H9 (cell line): ENCODE measurements at regions not wholly inside any gene's neighbourhood (a gene's known extent, or its start where the extent isn't known, plus 50 kb on each side); places are given as distances from the start of the nearest gene placed in this dataset.

Source experiments
- DNase-seq: peaks from one replicate; pipeline ENCODE4 v3.0.0-alpha.2; 2017
- H2AFZ ChIP-seq: one replicate; pipeline ENCODE4 v1.6.1; 2013; ENCODE audit warnings: mild to moderate bottlenecking, low read length, control low read depth, moderate library complexity
- H2AK5ac ChIP-seq: 2 replicates; pipeline ENCODE4 v1.6.1; 2013; ENCODE audit warnings: low read length, control low read depth, mixed read lengths; ENCODE audit not compliant: insufficient read length
- H2BK120ac ChIP-seq: one replicate; pipeline ENCODE4 v1.6.1; 2013; ENCODE audit warnings: low read depth, mild to moderate bottlenecking, low read length, control low read depth, inconsistent platforms; ENCODE audit not compliant: poor library complexity, severe bottlenecking
- H2BK12ac ChIP-seq: 2 replicates; pipeline ENCODE4 v1.6.1; 2013; ENCODE audit warnings: low read length, control low read depth, mixed read lengths, low read depth; ENCODE audit not compliant: insufficient read length
- H2BK15ac ChIP-seq: 2 replicates; pipeline ENCODE4 v1.6.1; 2013; ENCODE audit warnings: low read depth, low read length, control low read depth
- H2BK20ac ChIP-seq: one replicate; pipeline ENCODE4 v1.6.1; 2013; ENCODE audit warnings: low read depth, mild to moderate bottlenecking, low read length, control low read depth, inconsistent platforms; ENCODE audit not compliant: poor library complexity, severe bottlenecking
- H2BK5ac ChIP-seq: 2 replicates; pipeline ENCODE4 v1.6.1; 2013; ENCODE audit warnings: low read length, control low read depth, mixed read lengths; ENCODE audit not compliant: insufficient read length
- H3K14ac ChIP-seq: 2 replicates; pipeline ENCODE4 v1.6.1; 2013; ENCODE audit warnings: low read length, control low read depth; ENCODE audit not compliant: insufficient read depth
- H3K18ac ChIP-seq: 2 replicates; pipeline ENCODE4 v1.6.1; 2013; ENCODE audit warnings: low read depth, mild to moderate bottlenecking, mixed read lengths, low read length, control low read depth; ENCODE audit not compliant: insufficient read length
- H3K23ac ChIP-seq: 2 replicates; pipeline ENCODE4 v1.6.1; 2013; ENCODE audit warnings: low read length, control low read depth, mixed read lengths, low read depth; ENCODE audit not compliant: insufficient read length
- H3K23me2 ChIP-seq: 2 replicates; pipeline ENCODE4 v1.6.1; 2013; ENCODE audit warnings: low read depth, mild to moderate bottlenecking, mixed read lengths, low read length, control low read depth; ENCODE audit not compliant: insufficient read length, poor library complexity, severe bottlenecking
- H3K27ac ChIP-seq: 2 replicates; pipeline ENCODE4 v1.5.1; 2013; ENCODE audit warnings: low read length, control low read depth, mixed read lengths, low read depth; ENCODE audit not compliant: insufficient read length
- H3K27me3 ChIP-seq: 2 replicates; pipeline ENCODE4 v1.6.1; 2013; ENCODE audit warnings: low read length, control low read depth, inconsistent platforms; ENCODE audit not compliant: insufficient read depth
- H3K4ac ChIP-seq: 2 replicates; pipeline ENCODE4 v1.6.1; 2013; ENCODE audit warnings: low read depth, mild to moderate bottlenecking, control low read depth, inconsistent platforms, low read length, moderate library complexity
- H3K4me1 ChIP-seq: 2 replicates; pipeline ENCODE4 v1.6.1; 2013; ENCODE audit warnings: low read length, control low read depth, inconsistent platforms; ENCODE audit not compliant: insufficient read depth
- H3K4me2 ChIP-seq: 2 replicates; pipeline ENCODE4 v1.6.1; 2013; ENCODE audit warnings: low read length, control low read depth, mixed read lengths; ENCODE audit not compliant: insufficient read length, insufficient read depth
- H3K56ac ChIP-seq: 2 replicates; pipeline ENCODE4 v1.6.1; 2013; ENCODE audit warnings: low read depth, mild to moderate bottlenecking, mixed read lengths, low read length, control low read depth; ENCODE audit not compliant: insufficient read length
- H3K79me1 ChIP-seq: 2 replicates; pipeline ENCODE4 v1.6.1; 2013; ENCODE audit warnings: low read depth, mild to moderate bottlenecking, moderate library complexity, low read length, control low read depth, inconsistent platforms; ENCODE audit not compliant: insufficient read depth, poor library complexity, severe bottlenecking
- H3K79me2 ChIP-seq: 2 replicates; pipeline ENCODE4 v1.6.1; 2013; ENCODE audit warnings: low read length, control low read depth, inconsistent platforms; ENCODE audit not compliant: insufficient read depth
- H3K9ac ChIP-seq: 2 replicates; pipeline ENCODE4 v1.6.1; 2013; ENCODE audit warnings: low read length, control low read depth, mixed read lengths; ENCODE audit not compliant: insufficient read length; ENCODE audit errors: extremely low read depth
- H3K9me3 ChIP-seq: one replicate; pipeline ENCODE4 v1.6.1; 2013; ENCODE audit warnings: low read depth, low read length, inconsistent platforms; ENCODE audit not compliant: control insufficient read depth
- H3T11ph ChIP-seq: one replicate; pipeline ENCODE4 v1.6.1; 2013; ENCODE audit warnings: mild to moderate bottlenecking, low read length, control low read depth, inconsistent platforms
- H4K20me1 ChIP-seq: one replicate; pipeline ENCODE4 v1.6.1; 2013; ENCODE audit not compliant: control insufficient read depth, insufficient read length, insufficient read depth
- H4K5ac ChIP-seq: 2 replicates; pipeline ENCODE4 v1.6.1; 2013; ENCODE audit warnings: low read depth, mild to moderate bottlenecking, mixed read lengths, low read length, control low read depth; ENCODE audit not compliant: insufficient read length
- H4K8ac ChIP-seq: replicated peaks from 2 replicates; pipeline ENCODE4 v1.6.1; 2013; ENCODE audit warnings: low read length, control low read depth, mixed read lengths, low read depth; ENCODE audit not compliant: insufficient read length
- H4K91ac ChIP-seq: 2 replicates; pipeline ENCODE4 v1.6.1; 2013; ENCODE audit warnings: low read depth, mild to moderate bottlenecking, moderate library complexity, mixed read lengths, low read length, control low read depth; ENCODE audit not compliant: insufficient read length
- H3K27ac Mint-ChIP-seq, 3 experiments: 2 replicates in 2 of 3; 3 replicates in 1 of 3; pipeline ENCODE4 v1.8.0; 2020 to 2021; ENCODE audit warnings: mixed read lengths in 3 of 3, mild to moderate bottlenecking in 1 of 3, moderate library complexity in 1 of 3
- H3K27me3 Mint-ChIP-seq: 2 replicates; pipeline ENCODE4 v1.8.0; 2021; ENCODE audit warnings: low read depth, mild to moderate bottlenecking, moderate library complexity, mixed read lengths
- H3K36me3 Mint-ChIP-seq, 3 experiments: 2 replicates in 2 of 3; 3 replicates in 1 of 3; pipeline ENCODE4 v1.8.0; 2020 to 2021; ENCODE audit warnings: low read depth in 3 of 3, mixed read lengths in 3 of 3; ENCODE audit not compliant: insufficient read depth in 1 of 3
- H3K4me1 Mint-ChIP-seq, 2 experiments: 2 replicates each; pipeline ENCODE4 v1.8.0; 2020; ENCODE audit warnings: mixed read lengths in 2 of 2
- H3K4me3 Mint-ChIP-seq, 2 experiments: 2 replicates in 1 of 2; 3 replicates in 1 of 2; pipeline ENCODE4 v1.8.0; 2020 to 2021; ENCODE audit warnings: mild to moderate bottlenecking in 2 of 2, mixed read lengths in 2 of 2, moderate library complexity in 1 of 2
- H3K9me3 Mint-ChIP-seq, 2 experiments: 2 replicates in 1 of 2; 3 replicates in 1 of 2; pipeline ENCODE4 v1.8.0; 2020; ENCODE audit warnings: mild to moderate bottlenecking in 2 of 2, mixed read lengths in 2 of 2, moderate library complexity in 1 of 2
- WGBS: extraction: QIAGEN DNeasy Blood & Tissue Kit; methylation state at CpG from one replicate; pipeline ENCODE4 v1.1.7; 2013; ENCODE audit warnings: missing lambda C conversion rate, low lambda C conversion rate, mixed read lengths; ENCODE audit not compliant: insufficient read length; ENCODE audit errors: extremely low coverage; 5-methylcytosine and 5-hydroxymethylcytosine counted together
- TF ChIP-seq, protein P1 (sequence below): fragments of 200-600 bp; sonication (generic); conservative IDR thresholded peaks from 3 replicates; pipeline ENCODE4 v1.8.0; 2021; ENCODE audit warnings: antibody characterized with exemption, mild to moderate bottlenecking

DNA sequence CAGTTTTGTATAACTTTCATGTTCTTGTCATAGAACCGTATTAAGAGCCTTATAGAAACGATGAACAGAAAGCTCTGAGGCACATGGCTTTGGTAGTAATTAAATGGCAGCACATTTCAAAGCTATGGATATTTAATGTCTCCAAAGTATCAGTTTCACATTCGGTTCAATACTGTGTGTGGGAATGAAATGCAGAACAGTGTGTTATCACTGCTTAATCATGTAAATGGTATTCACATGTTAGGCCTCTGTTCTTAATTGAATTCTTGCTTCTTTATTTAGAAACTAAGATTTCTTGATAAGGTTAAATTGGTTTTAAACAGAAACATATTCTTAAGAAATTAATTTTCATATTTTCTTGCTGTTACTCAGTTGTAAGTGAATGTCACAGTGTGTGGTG lies 701.0 kb upstream of the PITX2 start:
- Histone ChIP-seq H2AFZ (no peak overlapping the region), H3K56ac (no peak overlapping the region), H3K18ac (no peak overlapping the region), H2BK5ac (no peak overlapping the region), H2BK20ac (no peak overlapping the region), H3K4me2 (no peak overlapping the region), H3K27ac (no peak overlapping the region), H3K4ac (no peak overlapping the region), H4K91ac (no peak overlapping the region), H3K14ac (no peak overlapping the region), H3K27me3 (no peaks in the 10 kb centered on the region), H2AK5ac (no peak overlapping the region), H3K79me2 (no peaks in the 10 kb centered on the region), H4K5ac (no peak overlapping the region), H3K23ac (no peak overlapping the region), H2BK120ac (no peak overlapping the region), H3T11ph (no peak overlapping the region), H2BK12ac (no peak overlapping the region), H3K9ac (no peak overlapping the region), H4K20me1 (no peaks in the 10 kb centered on the region), H2BK15ac (no peak overlapping the region), H3K4me1 (no peaks in the 10 kb centered on the region), H3K9me3 (no peaks in the 10 kb centered on the region), H3K23me2 (no peaks in the 10 kb centered on the region), H3K79me1 (no peaks in the 10 kb centered on the region), H4K8ac (no peak overlapping the region)
- Mint-ChIP-seq H3K36me3 (no peaks in the 10 kb centered on the region), H3K4me1 (no peaks in the 10 kb centered on the region), H3K9me3 (no peaks in the 10 kb centered on the region), H3K27me3 (no peaks in the 10 kb centered on the region), H3K27ac (no peak overlapping the region), H3K4me3 (no peak overlapping the region)
- TF ChIP-seq, protein P1, sequence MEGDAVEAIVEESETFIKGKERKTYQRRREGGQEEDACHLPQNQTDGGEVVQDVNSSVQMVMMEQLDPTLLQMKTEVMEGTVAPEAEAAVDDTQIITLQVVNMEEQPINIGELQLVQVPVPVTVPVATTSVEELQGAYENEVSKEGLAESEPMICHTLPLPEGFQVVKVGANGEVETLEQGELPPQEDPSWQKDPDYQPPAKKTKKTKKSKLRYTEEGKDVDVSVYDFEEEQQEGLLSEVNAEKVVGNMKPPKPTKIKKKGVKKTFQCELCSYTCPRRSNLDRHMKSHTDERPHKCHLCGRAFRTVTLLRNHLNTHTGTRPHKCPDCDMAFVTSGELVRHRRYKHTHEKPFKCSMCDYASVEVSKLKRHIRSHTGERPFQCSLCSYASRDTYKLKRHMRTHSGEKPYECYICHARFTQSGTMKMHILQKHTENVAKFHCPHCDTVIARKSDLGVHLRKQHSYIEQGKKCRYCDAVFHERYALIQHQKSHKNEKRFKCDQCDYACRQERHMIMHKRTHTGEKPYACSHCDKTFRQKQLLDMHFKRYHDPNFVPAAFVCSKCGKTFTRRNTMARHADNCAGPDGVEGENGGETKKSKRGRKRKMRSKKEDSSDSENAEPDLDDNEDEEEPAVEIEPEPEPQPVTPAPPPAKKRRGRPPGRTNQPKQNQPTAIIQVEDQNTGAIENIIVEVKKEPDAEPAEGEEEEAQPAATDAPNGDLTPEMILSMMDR, result no peak
- no peak for DNase-seq
- WGBS, result no CpG with 5 or more reads among the region's 3 CpGs
